ENCODE measurements at regions not wholly inside any gene's neighbourhood (a gene's known extent, or its start where the extent isn't known, plus 50 kb on each side); places are given as distances from the start of the nearest gene placed in this dataset.
"Not testable (repeated sequence)": the region's sequence is repeated elsewhere in the genome, so short reads cannot be mapped to it uniquely, and the experiment has no call there.

GRCh38 chr4:124943145-124943889 lies 230.8 kb upstream of the ANKRD50 start:
- DNase-seq (ENCODE audit: low read depth), result no peak

GRCh38 chr4:124941267-124941666 lies 228.7 kb upstream of the ANKRD50 start:
- no peak for DNase-seq (ENCODE audit: low read depth)

GRCh38 chr4:124940387-124940786 lies 227.9 kb upstream of the ANKRD50 start:
- DNase-seq (ENCODE audit: low read depth), result peak; percentile 77

GRCh38 chr4:124939908-124940307 lies 227.4 kb upstream of the ANKRD50 start:
- DNase-seq (ENCODE audit: low read depth), result no peak

GRCh38 chr4:124938836-124939235 lies 226.3 kb upstream of the ANKRD50 start:
- DNase-seq (ENCODE audit: low read depth), result no peak

DNA sequence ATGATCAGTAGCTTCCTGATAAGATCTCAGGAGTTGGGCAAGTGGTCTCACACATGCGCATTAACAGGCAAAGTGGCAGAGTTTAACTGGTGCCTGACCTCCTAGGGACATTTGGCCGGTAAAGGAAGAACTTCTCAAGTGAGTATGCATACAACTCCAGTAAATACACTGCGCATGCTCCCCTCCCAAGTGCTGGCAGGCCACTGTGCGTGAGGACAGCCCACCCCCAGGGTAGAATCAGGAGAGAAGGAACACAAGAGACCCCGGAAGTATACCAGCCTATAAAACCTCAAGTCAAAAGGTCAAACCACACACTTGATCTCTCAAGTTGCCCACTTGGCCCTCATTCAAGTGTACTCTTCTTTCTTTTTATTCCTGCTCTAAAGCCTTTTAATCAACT lies 225.5 kb upstream of the ANKRD50 start:
- no peak for DNase-seq (ENCODE audit: low read depth)

- DNase-seq (ENCODE audit: low read depth), result peak; percentile 56
These were observed 223.9 kb upstream of the ANKRD50 start for GRCh38 chr4:124936427-124936826.

- DNase-seq (ENCODE audit: low read depth), result no peak
These were observed 222.4 kb upstream of the ANKRD50 start for GRCh38 chr4:124934916-124935315.

DNA sequence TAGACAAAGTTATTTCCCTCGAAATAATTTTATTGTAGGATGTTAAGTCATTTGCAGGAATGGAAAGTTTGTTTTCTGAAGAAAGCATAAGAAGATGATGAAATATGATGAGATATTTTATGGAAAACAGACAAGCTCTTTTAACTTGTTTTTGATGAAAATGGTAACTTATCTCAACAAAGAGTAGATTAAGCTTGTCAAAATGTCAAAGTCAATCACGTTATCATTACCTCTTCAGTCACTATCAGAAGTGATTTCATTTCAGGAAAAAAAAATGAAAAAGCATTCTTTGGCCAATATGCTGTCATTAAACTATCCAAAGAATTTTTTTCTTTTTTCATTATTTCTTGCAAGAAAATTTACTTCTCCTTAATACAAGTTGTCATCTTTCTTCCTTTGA lies 221.0 kb upstream of the ANKRD50 start:
- DNase-seq (ENCODE audit: low read depth), result no peak

DNA sequence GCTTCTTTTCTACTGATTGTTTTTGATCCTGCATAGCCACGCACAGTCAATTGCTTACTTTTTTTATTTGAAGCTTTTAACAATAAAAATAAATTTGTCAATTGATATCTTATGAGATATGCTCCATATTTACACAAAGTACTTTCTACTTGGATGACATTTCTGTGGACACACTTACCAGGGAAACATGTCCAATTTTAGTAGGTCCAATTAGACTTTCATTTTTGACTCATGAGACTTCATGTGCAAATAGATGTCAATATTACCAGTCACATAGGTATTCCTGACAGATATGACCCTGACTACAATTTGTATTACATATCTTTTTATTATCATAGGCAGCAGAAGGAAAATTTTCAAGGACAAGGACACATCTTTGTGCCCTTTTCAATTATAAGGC lies 219.9 kb upstream of the ANKRD50 start:
- DNase-seq (ENCODE audit: low read depth), result no peak

GRCh38 chr4:124931050-124931449 lies 218.5 kb upstream of the ANKRD50 start:
- no peak for DNase-seq (ENCODE audit: low read depth)

DNA sequence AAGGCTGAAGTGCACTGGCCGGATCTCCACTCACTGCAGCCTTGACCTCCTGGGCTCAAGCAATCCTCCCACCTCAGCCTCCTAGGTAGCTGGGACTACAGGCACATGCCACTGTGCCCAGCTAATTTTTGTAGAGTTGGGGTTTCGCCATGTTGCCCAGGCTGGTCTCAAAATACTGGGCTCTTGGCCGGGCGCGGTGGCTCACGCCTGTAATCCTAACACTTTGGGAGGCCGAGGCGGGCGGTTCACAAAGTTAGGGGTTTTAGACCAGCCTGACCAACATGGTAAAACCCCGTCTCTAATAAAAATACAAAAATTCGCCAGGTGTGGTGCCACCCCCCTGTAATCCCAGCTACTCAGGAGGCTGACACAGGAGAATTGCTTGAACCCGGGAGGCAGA lies 210.2 kb upstream of the ANKRD50 start:
- not testable (repeated sequence) for DNase-seq (ENCODE audit: low read depth)

DNA sequence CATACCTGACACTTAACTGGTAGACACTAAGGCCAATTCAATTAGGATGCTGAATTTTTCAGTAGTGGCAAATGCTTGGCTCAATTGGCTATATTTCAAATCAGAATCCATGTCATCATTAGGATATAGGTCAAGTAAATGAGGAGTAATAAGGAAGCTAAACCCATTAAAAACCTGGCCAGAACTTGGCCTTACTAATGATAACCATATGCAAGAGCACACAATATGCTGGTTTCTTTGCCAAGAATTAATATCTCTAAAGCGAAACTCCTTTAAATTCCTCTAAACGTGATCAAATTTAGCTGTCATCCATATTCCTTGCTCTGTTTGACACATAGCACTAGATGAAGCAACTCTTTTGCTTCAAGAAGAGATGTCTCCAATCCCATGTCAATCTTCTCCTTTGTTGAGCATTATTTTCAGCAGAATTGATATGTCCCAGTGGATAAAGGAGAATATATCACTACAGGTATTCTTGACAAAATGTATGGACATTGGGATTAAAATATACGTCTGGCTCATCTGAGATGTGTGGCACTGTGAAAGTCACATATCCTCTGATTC lies 206.1 kb upstream of the ANKRD50 start:
- DNase-seq (ENCODE audit: low read depth), result no peak

DNA sequence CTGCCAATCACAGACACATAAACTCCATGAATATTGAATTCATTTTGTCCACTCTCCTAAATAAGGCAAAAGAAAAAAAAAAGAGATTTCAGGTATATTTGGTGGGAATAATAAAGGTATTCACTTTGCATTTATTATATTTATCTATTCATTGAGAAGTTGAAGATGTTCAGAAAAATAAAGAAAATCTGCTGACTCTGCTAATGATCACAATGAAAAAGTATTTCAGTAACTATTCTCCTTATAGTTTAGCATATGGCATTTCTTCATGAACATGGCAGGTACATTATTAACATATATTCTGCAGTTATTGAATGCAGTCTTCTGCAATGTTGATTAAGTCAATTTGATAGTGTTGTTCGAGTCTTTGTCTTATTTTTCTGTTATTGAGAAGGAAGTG lies 202.5 kb upstream of the ANKRD50 start:
- no peak for DNase-seq (ENCODE audit: low read depth)

DNA sequence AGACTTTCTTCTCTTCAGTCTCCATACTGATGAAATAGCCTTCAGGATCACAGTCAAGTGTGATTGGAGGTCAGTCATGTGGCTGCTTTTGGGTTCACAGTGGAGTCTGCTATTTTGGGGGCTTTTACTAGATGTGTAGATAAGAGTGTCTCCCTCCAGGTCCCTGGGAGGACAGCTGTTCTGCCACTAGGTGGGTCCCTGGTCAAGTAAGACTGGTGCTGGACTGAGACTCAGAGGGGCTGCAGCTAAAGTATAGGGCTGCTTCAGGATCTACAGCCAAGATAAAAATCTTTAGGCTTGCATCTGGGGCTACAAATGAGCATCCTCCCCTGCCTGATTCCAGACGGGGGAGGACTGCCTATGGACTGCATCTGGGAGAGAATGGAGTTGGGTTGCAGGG lies 200.7 kb upstream of the ANKRD50 start:
- DNase-seq (ENCODE audit: low read depth), result no peak

DNA sequence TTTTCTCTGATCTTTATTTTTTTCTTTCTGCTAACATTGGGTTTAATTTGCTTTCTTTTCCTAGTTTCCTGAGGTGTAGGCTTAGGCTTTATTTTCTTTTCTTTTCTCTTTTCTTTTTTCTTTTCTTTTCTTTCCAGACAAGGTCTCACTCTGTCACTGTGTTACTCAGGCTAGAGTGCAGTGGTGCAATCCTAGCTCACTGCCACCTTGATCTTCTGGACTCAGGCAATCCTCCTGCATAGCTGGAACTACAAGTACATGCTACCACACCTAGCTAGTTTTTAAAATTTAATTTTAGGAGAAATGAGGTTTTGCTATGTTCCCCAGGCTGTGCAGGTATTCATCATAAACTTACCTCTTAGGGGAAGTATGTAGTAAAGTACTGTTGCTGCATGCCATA lies 197.8 kb upstream of the ANKRD50 start:
- DNase-seq (ENCODE audit: low read depth), result no peak

- no peak for DNase-seq (ENCODE audit: low read depth)
These were observed 195.3 kb upstream of the ANKRD50 start for GRCh38 chr4:124907881-124908280.

DNA sequence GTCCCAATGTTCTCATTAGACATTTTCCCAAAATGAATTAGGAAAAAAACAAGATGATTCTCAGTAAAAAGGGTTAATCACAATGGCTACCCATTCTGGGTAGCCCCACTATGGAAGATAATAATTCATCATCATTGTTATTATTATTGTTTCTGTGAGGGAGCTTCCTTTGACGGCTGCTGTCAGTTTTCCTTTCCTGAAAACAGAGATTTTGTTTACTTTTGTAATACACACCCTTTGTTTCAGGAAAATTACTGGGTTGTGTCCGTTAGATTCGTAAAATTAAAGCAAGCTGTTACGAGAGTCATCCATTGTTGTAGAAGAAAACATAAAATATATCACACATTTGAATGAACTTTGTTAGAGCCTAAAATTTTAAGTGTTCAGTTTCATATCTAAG lies 192.9 kb upstream of the ANKRD50 start:
- DNase-seq (ENCODE audit: low read depth), result no peak

DNA sequence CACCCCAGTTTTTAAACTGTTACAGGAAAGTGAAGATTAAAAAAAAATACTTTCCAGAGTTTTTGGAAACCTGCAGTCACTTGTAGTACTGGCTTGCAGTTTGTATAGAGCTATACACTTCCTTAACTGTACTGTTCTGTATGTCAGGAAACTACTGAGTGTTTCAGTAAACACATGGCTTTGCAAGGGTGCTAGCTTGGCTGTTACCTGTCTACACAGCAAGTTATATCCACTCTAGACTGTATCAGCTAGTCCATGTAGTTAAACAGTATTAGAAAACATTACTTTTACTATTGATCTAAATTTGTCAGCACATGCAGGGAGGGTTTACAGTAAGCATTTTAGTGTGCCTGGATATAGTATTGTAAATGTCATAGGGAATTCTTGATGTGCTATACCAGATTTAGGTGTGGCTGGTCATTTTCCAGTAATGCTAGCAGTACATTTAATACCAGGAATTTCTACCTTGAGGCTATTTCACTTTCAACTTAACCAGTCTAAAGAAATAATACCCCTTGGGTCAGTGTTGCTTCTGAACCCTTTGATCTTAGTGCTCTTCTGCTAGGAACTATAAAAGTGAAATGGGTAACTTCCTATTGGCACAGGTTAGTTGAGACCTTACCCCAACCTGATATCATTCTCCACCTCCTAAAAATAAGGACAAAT lies 192.3 kb upstream of the ANKRD50 start:
- no peak for DNase-seq (ENCODE audit: low read depth)

GRCh38 chr4:124903995-124904722 lies 191.6 kb upstream of the ANKRD50 start:
- peak; percentile 32 for DNase-seq (ENCODE audit: low read depth)

DNA sequence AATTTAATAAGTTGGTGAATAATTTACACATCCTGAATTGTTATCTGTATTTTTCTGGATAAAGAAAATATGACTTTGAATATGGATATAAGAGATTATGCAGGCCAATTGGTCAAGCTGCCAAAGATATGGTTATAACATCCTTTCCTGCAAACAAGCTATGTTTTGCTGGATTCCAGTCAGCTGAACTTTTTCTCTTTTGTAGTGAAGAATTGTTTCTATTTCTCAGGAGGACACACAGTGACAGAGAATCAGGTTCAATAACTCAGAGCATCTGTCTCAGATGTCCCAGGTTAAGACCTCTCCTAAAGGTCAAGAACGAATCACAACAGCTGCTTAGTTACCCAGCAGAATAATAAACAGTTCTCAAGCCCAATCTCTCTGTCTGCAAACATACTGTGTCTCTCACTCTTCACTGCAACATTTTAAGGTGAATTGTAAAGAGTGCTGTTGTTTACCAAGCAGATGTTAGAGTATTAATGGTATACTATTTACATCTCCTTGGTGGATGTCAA lies 189.5 kb upstream of the ANKRD50 start:
- DNase-seq (ENCODE audit: low read depth), result no peak

DNA sequence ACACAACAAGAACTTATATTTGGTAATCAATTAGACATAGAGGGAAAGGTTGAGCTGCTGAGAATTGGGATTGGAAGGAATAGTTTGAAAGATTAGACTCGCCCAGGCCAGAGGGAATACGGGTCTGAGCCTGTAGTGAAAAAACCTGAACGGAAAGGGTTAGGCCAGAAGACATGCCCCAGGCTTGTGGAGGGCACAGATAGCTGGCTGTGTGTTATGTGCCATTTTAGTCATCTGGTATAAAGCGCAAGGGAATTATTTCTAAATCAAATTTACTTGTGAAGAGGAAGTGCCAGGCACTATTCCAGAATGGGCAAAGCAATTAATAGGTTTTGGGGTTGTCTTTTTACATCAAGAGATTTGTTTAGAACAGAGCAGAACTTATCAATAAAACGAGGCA lies 187.5 kb upstream of the ANKRD50 start:
- DNase-seq (ENCODE audit: low read depth), result no peak
